ENCODE measurements at regions not wholly inside any gene's neighbourhood (a gene's known extent, or its start where the extent isn't known, plus 50 kb on each side); places are given as distances from the start of the nearest gene placed in this dataset.

DNA sequence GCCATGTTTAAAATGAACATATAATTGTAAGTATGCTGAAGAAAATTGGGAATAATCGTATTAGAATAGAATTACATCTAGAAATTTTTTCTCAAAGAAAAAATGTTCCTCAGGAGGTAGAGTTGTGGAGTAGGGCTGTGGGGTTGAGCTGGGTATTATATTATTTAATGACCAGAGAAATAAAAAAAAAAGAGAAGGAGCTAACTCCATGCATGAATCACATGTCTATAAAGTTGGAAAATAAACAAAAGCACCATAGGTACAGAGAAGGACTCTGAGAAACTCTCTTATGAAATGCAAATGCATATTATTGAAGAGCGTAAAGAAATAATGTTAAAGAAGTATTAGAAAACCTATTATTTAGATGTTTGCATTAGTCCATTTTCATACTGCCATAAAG is 405.5 kb downstream of the EFNB2 start:
- TF ChIP-seq, protein P1, sequence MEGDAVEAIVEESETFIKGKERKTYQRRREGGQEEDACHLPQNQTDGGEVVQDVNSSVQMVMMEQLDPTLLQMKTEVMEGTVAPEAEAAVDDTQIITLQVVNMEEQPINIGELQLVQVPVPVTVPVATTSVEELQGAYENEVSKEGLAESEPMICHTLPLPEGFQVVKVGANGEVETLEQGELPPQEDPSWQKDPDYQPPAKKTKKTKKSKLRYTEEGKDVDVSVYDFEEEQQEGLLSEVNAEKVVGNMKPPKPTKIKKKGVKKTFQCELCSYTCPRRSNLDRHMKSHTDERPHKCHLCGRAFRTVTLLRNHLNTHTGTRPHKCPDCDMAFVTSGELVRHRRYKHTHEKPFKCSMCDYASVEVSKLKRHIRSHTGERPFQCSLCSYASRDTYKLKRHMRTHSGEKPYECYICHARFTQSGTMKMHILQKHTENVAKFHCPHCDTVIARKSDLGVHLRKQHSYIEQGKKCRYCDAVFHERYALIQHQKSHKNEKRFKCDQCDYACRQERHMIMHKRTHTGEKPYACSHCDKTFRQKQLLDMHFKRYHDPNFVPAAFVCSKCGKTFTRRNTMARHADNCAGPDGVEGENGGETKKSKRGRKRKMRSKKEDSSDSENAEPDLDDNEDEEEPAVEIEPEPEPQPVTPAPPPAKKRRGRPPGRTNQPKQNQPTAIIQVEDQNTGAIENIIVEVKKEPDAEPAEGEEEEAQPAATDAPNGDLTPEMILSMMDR (IDR thresholded peaks at IDR 0.05; ENCODE audit: control insufficient read depth, insufficient read depth, low read depth, low read length, missing control alignments), result no peak
- DNase-seq (ENCODE audit: low read depth), result no peak
- no peak overlapping the region for H3K4me3 ChIP-seq (ENCODE audit: control insufficient read depth, low read depth, low read length)

DNA sequence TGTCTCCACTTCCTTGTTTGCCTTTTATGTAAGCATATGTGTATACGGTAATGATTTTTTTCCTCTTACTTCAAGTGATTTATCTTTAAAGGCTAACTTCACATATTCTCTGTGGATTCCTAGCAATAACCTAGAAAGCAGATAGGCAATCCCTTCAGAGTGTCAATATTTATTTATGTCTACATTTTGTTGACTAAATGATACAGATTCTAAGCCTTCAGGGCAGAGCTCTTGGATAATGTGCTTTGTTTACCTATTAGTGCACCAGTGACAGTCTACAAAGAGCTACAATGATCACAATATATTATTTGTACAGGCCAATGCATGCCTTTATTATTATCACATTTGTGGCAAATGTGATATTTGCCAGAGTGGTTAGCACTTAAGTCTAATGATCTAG is 406.2 kb downstream of the EFNB2 start:
- no peak overlapping the region for H3K4me3 ChIP-seq (ENCODE audit: control insufficient read depth, low read depth, low read length)
- no peak for DNase-seq (ENCODE audit: low read depth)
- TF ChIP-seq, protein P1 (IDR thresholded peaks at IDR 0.05; ENCODE audit: control insufficient read depth, insufficient read depth, low read depth, low read length, missing control alignments), result no peak

DNA sequence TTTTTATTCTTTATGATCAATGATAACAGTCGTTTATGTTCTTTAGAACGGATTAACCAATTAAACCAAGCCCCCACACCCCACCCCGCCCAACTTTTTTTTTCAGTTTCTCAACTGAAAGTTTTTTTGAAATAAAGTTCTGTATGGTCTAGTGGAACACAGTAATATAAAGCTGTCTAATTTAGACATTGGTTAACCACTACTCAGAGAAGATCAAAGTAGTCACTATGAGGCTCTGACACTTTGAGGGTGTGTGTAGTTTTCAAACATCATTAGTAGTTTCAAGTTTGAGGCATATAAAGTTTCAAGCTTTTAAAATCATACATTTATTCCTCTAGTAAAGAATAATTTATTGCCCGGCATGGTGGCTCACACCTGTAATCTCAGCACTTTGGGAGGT is 413.2 kb downstream of the EFNB2 start:
- H3K4me3 ChIP-seq (ENCODE audit: control insufficient read depth, low read depth, low read length), result no peak overlapping the region
- DNase-seq (ENCODE audit: low read depth), result no peak
- TF ChIP-seq, protein P1 (IDR thresholded peaks at IDR 0.05; ENCODE audit: control insufficient read depth, insufficient read depth, low read depth, low read length, missing control alignments), result no peak

DNA sequence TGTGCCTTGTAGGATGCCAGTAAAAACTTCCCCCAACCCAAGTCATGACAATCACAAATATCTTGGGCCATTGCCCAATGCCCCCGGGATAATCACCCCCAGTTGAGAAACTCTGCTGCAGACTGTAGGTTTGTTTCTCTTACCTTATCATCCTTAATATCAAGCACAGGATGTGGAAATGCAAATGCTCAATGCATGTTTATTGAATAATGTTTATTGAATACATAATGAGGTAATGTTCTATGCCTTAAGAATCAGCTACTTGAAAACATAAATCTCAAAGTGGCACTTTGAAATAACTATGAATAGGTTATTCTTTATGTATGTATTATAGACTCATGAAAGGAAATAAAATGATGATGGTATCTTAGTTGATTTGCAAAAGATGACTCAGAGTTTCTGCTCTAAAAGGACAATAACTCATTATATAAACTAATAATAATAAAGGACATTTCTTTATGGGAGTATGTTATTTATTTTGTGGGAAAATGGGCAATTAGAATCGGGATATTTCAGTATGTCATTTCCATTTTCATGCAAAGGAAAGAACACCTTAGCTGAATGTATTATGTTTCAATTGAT is 414.2 kb downstream of the EFNB2 start:
- no peak overlapping the region for H3K4me3 ChIP-seq (ENCODE audit: control insufficient read depth, low read depth, low read length)
- TF ChIP-seq, protein P1 (IDR thresholded peaks at IDR 0.05; ENCODE audit: control insufficient read depth, insufficient read depth, low read depth, low read length, missing control alignments), result no peak
- DNase-seq (ENCODE audit: low read depth), result no peak

DNA sequence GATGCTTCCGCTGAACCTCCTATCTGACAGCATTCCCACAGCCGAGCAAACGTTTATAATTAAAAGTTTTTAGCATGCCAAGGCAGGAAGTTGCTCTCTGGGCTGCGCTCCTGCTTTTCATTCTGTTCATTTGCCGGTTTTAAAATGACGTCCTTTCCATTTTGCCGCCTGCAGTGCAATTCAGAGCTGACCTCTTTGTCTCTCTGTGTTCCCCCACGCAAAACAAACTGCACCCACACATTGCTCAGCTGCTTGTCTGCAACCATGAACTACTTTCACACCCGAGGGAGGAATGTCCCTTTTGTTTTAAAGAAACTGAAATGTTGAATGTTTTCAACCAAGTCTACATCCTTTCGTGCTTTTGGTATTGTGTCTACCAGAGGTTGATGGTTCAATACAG is 416.5 kb downstream of the EFNB2 start:
- DNase-seq (ENCODE audit: low read depth), result no peak
- TF ChIP-seq, protein P1 (IDR thresholded peaks at IDR 0.05; ENCODE audit: control insufficient read depth, insufficient read depth, low read depth, low read length, missing control alignments), result no peak
- no peak overlapping the region for H3K4me3 ChIP-seq (ENCODE audit: control insufficient read depth, low read depth, low read length)

DNA sequence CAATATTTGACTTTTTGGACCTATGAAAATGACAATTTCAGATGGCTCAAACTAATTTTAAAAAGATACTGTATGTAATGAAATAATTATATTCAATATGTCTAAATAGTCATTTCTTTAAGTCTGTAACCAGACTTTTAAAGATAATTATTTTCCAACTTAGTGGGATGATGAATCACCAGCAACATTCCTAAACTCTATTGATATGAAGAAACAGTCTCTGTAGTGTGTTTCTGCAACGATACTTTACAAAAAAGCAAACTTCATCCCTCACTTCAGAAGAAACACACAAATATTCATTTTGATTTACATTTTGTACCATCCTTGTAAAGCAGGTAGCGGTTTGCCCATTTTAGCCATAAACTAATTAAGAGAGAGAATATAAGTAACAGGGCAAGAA is 417.4 kb downstream of the EFNB2 start:
- TF ChIP-seq, protein P1 (IDR thresholded peaks at IDR 0.05; ENCODE audit: control insufficient read depth, insufficient read depth, low read depth, low read length, missing control alignments), result no peak
- H3K4me3 ChIP-seq (ENCODE audit: control insufficient read depth, low read depth, low read length), result no peak overlapping the region
- no peak for DNase-seq (ENCODE audit: low read depth)

DNA sequence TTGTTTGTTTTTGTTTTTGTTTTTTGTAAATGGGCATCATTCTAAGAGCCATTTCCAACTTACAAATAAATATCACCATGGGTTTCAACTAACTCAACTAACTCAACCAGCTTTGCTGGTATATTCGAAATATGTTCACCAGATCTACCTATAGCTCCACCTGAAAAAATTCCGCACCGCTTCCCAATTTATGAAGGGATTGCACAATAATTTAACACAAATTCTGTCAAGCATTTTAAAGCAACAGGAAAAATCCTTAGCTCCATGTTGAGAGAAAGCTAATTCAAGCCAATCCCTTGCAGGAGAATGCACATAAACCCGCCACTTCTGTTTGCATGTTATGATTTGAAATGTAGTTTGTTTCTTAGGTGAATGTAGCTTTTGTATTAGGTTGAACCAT is 417.8 kb downstream of the EFNB2 start:
- no peak for DNase-seq (ENCODE audit: low read depth)
- TF ChIP-seq, protein P1 (IDR thresholded peaks at IDR 0.05; ENCODE audit: control insufficient read depth, insufficient read depth, low read depth, low read length, missing control alignments), result no peak
- H3K4me3 ChIP-seq (ENCODE audit: control insufficient read depth, low read depth, low read length), result no peak overlapping the region

All from AG09309 (cell line).